GM21737 (cell line): ENCODE measurements at regions not wholly inside any gene's neighbourhood (a gene's known extent, or its start where the extent isn't known, plus 50 kb on each side); places are given as distances from the start of the nearest gene placed in this dataset.

Source experiments
- ATAC-seq: cut with Tn5 transposase; IDR thresholded peaks from one replicate; pipeline ENCODE4 v1.9.1; 2021; ENCODE audit warnings: mild to moderate bottlenecking, moderate library complexity; ENCODE audit not compliant: unreplicated experiment

- no peak for ATAC-seq
Observed at GRCh38 chr2:111633189-111633588, 250.8 kb downstream of the ANAPC1 start.

DNA sequence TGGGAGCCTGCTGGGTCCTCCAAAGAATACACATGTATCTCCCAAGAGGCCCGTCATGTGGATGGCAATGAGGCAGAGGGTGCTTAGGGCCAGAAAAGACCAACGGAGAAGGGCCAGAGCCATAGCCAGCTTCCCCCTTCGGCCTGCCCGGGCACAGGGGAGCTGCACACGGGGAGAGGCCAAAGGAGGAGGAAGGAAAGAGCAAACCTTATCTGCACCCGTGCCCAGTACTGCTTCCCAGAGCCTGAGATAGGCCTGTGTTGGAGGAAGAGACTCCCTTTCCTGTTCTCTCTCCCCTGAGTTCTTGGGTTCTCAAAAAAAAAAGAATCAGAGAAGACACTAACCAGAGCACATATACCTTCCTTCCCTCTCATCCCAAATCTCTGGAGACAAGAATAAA lies 250.3 kb downstream of the ANAPC1 start:
- ATAC-seq, result no peak

DNA sequence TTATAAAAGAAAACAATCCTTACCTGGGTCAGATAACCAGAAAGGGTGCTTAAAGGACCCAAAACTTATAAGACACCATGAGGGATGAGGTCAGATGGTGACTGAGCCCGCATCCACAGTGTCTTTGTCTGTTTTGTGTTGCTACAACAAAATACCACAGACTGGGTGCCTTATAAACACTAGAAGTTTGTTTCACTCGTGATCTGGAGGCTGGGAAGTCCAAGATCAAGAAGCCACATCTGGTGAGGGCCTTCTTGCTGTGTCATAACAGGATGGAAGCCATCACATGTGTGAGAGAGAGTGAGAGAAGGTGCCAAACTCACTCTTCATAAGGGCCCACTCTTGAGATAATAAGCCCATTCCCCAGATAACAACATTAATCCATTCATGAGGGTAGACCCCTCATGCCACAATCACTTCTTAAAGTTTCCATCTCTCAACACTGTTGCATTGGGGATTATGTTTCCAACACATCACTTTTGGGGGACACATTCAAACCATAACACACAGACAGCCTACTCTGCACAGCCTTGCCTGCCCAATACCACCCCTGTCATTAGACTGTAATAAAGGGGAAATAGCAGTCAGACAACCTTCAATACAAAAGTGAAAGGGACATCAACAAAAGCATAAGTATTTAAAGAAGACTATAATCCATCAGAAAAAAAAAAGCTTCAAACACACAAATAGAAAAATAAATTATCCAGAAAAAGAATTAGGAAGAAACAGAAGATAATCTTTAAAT lies 249.8 kb downstream of the ANAPC1 start:
- ATAC-seq, result no peak

GRCh38 chr2:111634995-111635538 lies 248.9 kb downstream of the ANAPC1 start:
- no peak for ATAC-seq

- no peak for ATAC-seq
Observed at GRCh38 chr2:111636905-111637304, 247.1 kb downstream of the ANAPC1 start.

GRCh38 chr2:111638274-111638877 lies 245.6 kb downstream of the ANAPC1 start:
- ATAC-seq, result no peak

DNA sequence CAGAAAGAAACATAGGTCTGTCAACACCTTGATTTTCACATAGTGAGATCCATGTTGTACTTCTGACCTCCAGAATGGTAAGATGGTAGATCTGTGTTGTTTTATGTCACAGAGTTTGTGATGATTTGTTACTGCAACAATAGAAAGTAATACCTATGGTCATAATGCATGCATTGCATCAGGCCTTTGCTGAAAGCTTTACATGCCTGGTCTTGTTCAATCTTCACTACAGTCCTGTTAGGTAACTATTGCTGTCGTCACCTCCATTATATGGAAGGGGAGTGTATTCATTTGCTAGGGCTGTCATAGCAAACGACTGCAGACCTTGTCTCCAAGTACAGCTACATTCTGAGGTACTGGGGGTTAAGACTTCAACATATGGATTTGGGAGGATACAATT lies 243.5 kb downstream of the ANAPC1 start:
- no peak for ATAC-seq

DNA sequence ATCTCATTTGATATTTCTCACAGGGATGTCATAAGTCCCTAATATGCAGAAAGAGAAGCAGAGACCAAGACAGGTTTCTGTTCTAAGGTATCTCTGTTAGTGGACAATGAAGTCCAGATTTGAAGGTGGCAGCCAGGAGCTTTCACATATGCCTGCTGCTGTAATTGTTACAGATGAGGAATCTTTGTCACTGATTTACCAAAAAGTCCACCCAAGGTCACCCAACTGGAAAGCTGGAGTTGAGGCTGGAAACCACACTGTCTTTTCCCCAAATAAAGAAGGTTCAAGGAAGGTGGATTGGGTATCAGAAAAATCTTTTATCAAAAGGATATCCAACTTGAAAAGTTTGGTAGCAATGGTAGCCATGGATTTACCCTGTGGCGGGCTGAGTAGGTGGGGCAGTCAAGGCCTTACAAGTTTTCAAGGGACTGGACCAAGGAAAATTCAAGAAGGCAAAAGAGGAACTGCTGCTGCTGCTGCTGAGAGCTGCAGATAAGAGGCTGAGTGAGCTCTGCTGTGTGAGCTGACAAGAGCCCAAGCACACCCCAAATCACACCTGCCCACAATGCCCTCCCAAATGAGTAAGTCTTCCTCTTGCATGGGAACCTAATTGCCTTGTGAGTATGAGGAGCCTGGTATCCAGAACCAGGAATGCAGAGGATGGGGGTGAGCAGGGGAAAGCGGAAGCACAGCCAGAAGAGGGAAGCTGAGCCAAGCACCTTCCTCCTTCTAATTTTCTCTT lies 241.2 kb downstream of the ANAPC1 start:
- ATAC-seq, result no peak

GRCh38 chr2:111643759-111644158 lies 240.2 kb downstream of the ANAPC1 start:
- ATAC-seq, result no peak

DNA sequence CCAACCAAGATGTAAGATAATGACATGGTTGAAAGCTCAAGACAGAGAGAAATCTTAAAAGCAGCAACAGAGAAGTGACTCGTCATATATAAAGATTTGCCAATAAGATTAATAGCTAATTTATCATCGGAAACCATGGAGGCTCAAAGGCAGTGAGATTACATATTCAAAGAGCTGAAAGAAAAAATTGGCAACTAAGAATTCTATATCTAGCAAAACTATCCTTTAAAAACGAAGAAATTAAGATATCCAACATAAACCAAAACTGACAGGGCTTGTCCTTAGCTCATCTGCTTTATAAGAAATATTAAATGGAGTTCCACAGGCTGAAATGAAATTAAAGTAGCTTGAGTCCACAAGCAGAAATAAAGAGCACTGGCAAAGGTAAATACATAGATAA lies 236.6 kb downstream of the ANAPC1 start:
- no peak for ATAC-seq

DNA sequence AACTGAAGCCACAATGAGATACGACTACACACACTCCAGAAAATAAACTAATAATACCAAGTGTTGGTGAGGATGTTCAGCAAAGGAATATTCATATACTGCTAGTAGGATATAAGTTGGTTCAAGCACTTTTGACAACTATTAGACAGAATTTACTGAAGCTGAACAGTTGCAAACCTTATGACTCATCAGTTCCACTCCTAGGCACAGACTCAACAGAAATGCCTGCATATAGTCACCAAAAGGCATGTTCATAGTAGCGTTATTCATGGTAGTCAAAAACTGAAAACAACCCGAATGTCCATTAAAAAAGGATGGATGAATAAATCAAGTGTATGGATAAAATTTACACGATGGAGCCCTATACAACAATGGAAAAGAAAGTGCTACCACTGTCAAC lies 232.0 kb downstream of the ANAPC1 start:
- no peak for ATAC-seq

GRCh38 chr2:111652681-111653080 lies 231.3 kb downstream of the ANAPC1 start:
- no peak for ATAC-seq

- ATAC-seq, result no peak
Observed at GRCh38 chr2:111653103-111653624, 230.8 kb downstream of the ANAPC1 start.

- no peak for ATAC-seq
Observed at GRCh38 chr2:111653913-111654312, 230.1 kb downstream of the ANAPC1 start.

DNA sequence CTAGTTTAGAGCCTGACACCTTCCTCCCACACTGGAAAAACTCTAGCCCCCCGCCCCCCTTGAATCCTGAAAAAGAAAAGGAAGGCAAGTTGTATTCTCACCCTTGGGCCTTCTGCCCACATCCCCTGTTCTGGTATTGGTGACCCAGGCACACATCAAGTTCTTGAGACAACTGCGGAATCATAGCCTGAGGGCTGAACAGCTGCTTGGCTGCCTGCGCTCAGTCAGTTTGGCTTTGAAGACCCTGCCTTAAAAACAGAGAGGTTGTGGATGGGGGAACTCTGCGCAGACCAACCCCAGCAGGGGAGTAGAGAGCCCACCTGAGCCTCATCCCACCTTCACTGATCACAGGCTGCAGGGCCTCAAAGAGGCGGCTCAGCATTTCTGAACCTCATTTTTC lies 229.2 kb downstream of the ANAPC1 start:
- no peak for ATAC-seq

DNA sequence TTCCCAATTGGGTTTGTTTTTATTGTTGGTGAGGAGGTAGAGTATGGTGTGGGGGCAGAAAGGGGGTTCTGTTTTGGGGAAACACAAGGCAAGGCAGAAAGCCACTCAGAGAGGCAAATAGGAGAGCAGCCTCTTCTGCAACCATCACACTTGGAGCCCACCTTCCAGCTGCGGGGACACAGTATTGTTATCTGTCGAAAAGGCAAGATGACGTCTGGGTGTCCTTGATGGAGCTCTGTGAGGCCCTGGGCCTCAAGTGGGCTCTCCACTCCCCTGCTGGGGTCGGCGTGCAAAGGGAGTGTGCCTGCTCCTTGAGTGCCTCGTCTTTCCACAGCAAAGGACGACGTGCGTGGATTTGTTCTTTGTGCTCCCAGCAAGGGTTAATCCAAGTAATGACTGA lies 227.6 kb downstream of the ANAPC1 start:
- ATAC-seq, result no peak

DNA sequence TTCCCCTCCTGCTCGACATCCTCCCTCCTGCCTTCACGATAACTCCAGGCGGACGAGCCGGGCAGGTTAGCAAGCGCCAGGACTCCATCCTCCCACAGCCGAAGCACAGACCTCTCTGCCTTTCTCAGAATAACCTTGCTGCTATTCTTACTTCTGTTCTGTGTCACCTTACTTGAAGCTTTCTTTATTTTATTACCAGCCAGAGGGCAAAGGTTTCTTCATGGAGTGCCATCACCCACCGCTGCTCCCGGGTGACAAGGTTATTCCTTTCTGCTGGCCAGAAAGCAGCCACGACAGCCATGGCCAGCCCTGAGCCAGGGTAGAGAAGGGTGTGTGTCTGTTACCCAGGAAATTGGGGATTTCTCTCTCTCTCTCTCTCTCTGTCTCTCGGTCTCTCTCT lies 227.1 kb downstream of the ANAPC1 start:
- no peak for ATAC-seq

DNA sequence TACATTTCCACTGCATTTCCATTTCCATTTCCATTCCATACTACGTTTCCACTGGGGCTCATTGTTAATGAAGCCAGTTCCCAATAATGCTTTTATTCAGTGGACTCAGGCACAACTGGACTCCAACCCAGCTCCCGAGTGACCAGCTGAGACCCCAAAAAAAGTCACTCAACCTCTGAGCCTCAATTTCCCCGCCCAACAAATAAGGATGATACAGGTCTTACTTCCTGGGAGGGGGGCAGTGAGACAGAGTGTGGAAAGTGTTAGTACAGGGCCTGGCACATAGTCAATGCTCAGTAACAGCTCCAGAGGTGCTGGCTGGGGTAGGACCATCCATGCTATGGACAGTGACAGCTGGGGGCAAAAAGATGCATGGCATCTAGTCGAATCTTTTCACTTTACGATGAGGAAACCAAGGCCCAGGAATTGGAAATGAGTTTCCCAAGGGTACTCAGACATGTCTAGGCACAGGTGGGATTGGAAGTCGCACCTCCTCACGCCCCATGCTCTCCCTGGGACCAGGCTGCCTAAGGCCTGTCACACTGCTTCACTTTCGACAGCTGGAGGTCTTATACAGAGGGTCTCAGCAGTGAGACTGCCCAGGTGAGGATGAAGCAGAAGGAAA lies 226.5 kb downstream of the ANAPC1 start:
- ATAC-seq, result no peak

GRCh38 chr2:111659361-111660333 lies 224.3 kb downstream of the ANAPC1 start:
- no peak for ATAC-seq

- no peak for ATAC-seq
Observed at GRCh38 chr2:111660811-111661210, 223.2 kb downstream of the ANAPC1 start.
